AG04449 (cell line): ENCODE measurements at regions not wholly inside any gene's neighbourhood (a gene's known extent, or its start where the extent isn't known, plus 50 kb on each side); places are given as distances from the start of the nearest gene placed in this dataset.

Experiments
- CTCF ChIA-PET: fragments of 350-600 bp; formaldehyde crosslinking; extraction: SDS; loops from one replicate; lab custom pipeline; 2021; ENCODE audit warnings: antibody characterized with exemption; lab: Yijun Ruan, JAX
- POLR2A ChIA-PET: fragments of 400-600, 350-600 bp; formaldehyde crosslinking; extraction: SDS; loops from one replicate; lab custom pipeline; 2020; ENCODE audit warnings: antibody characterized with exemption, inconsistent platforms; lab: Yijun Ruan, JAX
- DNase-seq: peaks from one replicate; pipeline ENCODE4 v3.0.0-alpha.2; 2010; ENCODE audit warnings: low read depth, low spot score
- H3K4me3 ChIP-seq: 2 replicates; pipeline ENCODE4 v1.5.1; 2011; ENCODE audit warnings: low read depth, mild to moderate bottlenecking, control low read depth, low read length
- TF ChIP-seq, protein P1 (sequence below): IDR thresholded peaks from one replicate; pipeline ENCODE4 v1.5.1; 2011; ENCODE audit warnings: mild to moderate bottlenecking, moderate library complexity, low read length, control low read depth, inconsistent platforms; ENCODE audit not compliant: insufficient read depth; ENCODE audit errors: missing control alignments

GRCh38 chr2:9087121-9087681 is 83.7 kb upstream of the MBOAT2 start:
- H3K4me3 ChIP-seq: no peak overlapping the region
- TF ChIP-seq, protein P1, sequence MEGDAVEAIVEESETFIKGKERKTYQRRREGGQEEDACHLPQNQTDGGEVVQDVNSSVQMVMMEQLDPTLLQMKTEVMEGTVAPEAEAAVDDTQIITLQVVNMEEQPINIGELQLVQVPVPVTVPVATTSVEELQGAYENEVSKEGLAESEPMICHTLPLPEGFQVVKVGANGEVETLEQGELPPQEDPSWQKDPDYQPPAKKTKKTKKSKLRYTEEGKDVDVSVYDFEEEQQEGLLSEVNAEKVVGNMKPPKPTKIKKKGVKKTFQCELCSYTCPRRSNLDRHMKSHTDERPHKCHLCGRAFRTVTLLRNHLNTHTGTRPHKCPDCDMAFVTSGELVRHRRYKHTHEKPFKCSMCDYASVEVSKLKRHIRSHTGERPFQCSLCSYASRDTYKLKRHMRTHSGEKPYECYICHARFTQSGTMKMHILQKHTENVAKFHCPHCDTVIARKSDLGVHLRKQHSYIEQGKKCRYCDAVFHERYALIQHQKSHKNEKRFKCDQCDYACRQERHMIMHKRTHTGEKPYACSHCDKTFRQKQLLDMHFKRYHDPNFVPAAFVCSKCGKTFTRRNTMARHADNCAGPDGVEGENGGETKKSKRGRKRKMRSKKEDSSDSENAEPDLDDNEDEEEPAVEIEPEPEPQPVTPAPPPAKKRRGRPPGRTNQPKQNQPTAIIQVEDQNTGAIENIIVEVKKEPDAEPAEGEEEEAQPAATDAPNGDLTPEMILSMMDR: no peak
- ChIA-PET POLR2A (no interaction called here), CTCF (no interaction called here)
- DNase-seq: no peak

GRCh38 chr2:9086465-9086864 is 83.0 kb upstream of the MBOAT2 start:
- ChIA-PET CTCF (no interaction called here), POLR2A (no interaction called here)
- TF ChIP-seq, protein P1: no peak
- H3K4me3 ChIP-seq: no peak overlapping the region
- DNase-seq: no peak

GRCh38 chr2:9085353-9085752 is 81.9 kb upstream of the MBOAT2 start:
- POLR2A ChIA-PET: no interaction called here
- CTCF ChIA-PET: interaction anchor here (0.8 kb wide), 1 partner anchor 12 kb away, joined by 4 read pairs; no protein-coding TSS in a partner anchor

DNA sequence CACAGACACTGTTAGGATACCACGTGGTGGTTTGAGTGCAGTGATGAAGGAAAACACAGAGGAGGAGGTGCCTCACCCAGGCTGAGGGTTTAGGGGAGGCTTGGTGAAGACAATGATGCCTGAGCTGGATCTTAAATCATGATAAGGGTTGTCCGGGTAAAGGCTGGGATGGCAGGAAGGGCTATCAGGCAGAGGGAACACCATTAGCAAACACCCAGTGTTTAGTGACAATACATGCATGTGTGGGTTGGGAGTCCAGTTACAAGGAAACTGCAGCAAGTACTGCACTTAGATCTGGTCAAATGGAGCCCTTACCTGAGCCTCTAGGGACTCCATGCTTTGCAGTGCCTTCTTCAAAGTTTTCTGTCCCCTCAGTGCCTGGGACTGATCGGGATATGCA is 79.8 kb upstream of the MBOAT2 start:
- no peak overlapping the region for H3K4me3 ChIP-seq
- TF ChIP-seq, protein P1: no peak
- POLR2A ChIA-PET: no interaction called here
- CTCF ChIA-PET: no interaction called here
- no peak for DNase-seq

More at GRCh38 chr2:9085353-9085752, 81.9 kb upstream of the MBOAT2 start:
- H3K4me3 ChIP-seq: no peak overlapping the region
- TF ChIP-seq, protein P1: no peak
- no peak for DNase-seq

DNA sequence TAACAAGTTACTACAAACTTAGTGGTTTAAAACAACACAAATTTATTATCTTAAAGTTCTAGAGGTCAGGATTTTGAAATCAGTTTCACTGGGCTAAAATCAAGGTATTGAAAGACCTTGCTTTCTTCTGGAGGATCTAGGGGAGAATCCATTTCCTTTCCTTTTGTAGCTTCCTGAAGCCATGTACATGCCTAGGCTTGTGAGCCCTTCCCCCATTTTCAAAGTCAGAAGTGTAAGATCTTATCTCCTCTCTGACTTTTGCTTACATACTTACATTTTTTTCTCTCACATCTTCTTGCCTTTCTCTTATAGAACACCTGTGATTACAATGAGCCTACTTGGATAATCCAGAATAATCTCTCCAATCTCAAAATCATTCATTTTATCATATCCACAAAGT is 78.7 kb upstream of the MBOAT2 start:
- no peak overlapping the region for H3K4me3 ChIP-seq
- POLR2A ChIA-PET: no interaction called here
- TF ChIP-seq, protein P1: no peak
- DNase-seq: no peak
- CTCF ChIA-PET: no interaction called here

DNA sequence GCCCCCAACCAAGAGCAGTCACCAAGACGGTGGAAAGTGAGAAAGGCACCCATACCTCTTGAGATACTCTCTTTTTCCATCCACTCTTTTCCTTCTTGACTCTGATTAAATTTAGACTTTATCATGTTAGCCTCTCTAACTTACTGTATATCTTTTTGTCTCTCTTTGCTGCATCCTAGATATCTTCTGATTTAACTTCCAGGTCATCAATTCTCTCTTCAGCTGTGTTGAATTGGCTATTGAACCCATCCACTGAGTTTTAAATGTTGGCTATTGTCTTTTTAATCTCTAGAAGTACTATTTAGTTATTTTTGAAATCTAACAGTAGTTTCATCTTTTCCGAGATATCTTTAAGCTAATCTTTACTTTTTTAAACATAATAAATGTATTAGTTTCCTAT is 78.3 kb upstream of the MBOAT2 start:
- DNase-seq: no peak

More for the DNA sequence above, 78.3 kb upstream of the MBOAT2 start:
- POLR2A ChIA-PET: no interaction called here
- CTCF ChIA-PET: no interaction called here
- H3K4me3 ChIP-seq: no peak overlapping the region
- TF ChIP-seq, protein P1: no peak
